OCI-LY3 (cell line): ENCODE measurements at regions not wholly inside any gene's neighbourhood (a gene's known extent, or its start where the extent isn't known, plus 50 kb on each side); places are given as distances from the start of the nearest gene placed in this dataset.

Experiments used
- H2AFZ ChIP-seq: fragments of 200-600, 300-600 bp; shearing (Covaris generic); 2 replicates; pipeline ENCODE4 v1.6.0; 2014; ENCODE audit warnings: antibody characterized with exemption, low read depth, low read length
- H3K27ac ChIP-seq: fragments of 200-600, 300-600 bp; sonication (generic); 2 replicates; pipeline ENCODE4 v1.5.1; 2014; ENCODE audit warnings: mild to moderate bottlenecking, low read length, moderate library complexity, mixed read lengths
- H3K27me3 ChIP-seq: fragments of 200-600, 300-600 bp; sonication (generic); 2 replicates; pipeline ENCODE4 v1.6.1; 2014; ENCODE audit warnings: low read depth, low read length, mixed read lengths
- H3K36me3 ChIP-seq: fragments of 200-600, 300-600 bp; sonication (generic); replicated peaks from 2 replicates; pipeline ENCODE3; 2014; ENCODE audit warnings: low read depth, low read length, mixed read lengths
- H3K4me1 ChIP-seq: fragments of 300-600, 200-600 bp; sonication (generic); 2 replicates; pipeline ENCODE4 v1.6.1; 2014; ENCODE audit warnings: low read length, mixed read lengths
- H3K4me2 ChIP-seq: fragments of 200-600, 300-600 bp; sonication (generic); 2 replicates; pipeline ENCODE4 v1.6.1; 2014; ENCODE audit warnings: low read length, mixed read lengths
- H3K4me3 ChIP-seq: fragments of 300-600, 200-600 bp; sonication (generic); 2 replicates; pipeline ENCODE4 v1.5.1; 2014; ENCODE audit warnings: antibody characterized with exemption, mild to moderate bottlenecking, low read length, moderate library complexity
- H3K79me2 ChIP-seq: fragments of 300-600, 200-600 bp; shearing (Covaris generic); 2 replicates; pipeline ENCODE4 v1.6.1; 2014; ENCODE audit warnings: mild to moderate bottlenecking, low read length, mixed read lengths
- H3K9ac ChIP-seq: fragments of 300-600, 200-600 bp; shearing (Covaris generic); 2 replicates; pipeline ENCODE4 v1.6.0; 2014; ENCODE audit warnings: mild to moderate bottlenecking, low read length, moderate library complexity
- H3K9me3 ChIP-seq: fragments of 200-600, 300-600 bp; shearing (Covaris generic); 2 replicates; pipeline ENCODE4 v1.6.1; 2014; ENCODE audit warnings: low read length, mixed read lengths; ENCODE audit not compliant: insufficient read depth
- H4K20me1 ChIP-seq: fragments of 200-600, 300-600 bp; sonication (generic); 2 replicates; pipeline ENCODE4 v1.6.1; 2016; ENCODE audit warnings: low read length, mixed read lengths; ENCODE audit not compliant: insufficient read depth
- CTCF ChIP-seq: fragments of 200-600, 300-600 bp; sonication (generic); IDR thresholded peaks from 2 replicates; pipeline ENCODE4 v1.5.1; 2014; ENCODE audit warnings: antibody characterized with exemption, low read length, low read depth
- EZH2phosphoT487 ChIP-seq: fragments of 200-600 bp; shearing (Covaris generic); IDR thresholded peaks from 2 replicates; pipeline ENCODE4 v1.6.1; 2018; ENCODE audit warnings: antibody characterized with exemption, mixed run types, low read depth

- Histone ChIP-seq H4K20me1 (no peaks in the 10 kb centered on the region), H3K79me2 (no peaks in the 10 kb centered on the region), H3K4me3 (no peak overlapping the region), H3K4me1 (no peaks in the 10 kb centered on the region), H3K9ac (no peak overlapping the region), H2AFZ (no peak overlapping the region), H3K36me3 (no peaks in the 10 kb centered on the region), H3K27ac (no peak overlapping the region), H3K4me2 (no peak overlapping the region), H3K9me3 (no peaks in the 10 kb centered on the region), H3K27me3 (no peaks in the 10 kb centered on the region)
- no peak for TF ChIP-seq EZH2phosphoT487
- no peak for TF ChIP-seq CTCF
Observed at GRCh38 chr1:91092503-91092902, 70.7 kb upstream of the ZNF644 start.

- Histone ChIP-seq H3K9ac (no peak overlapping the region), H3K27me3 (no peaks in the 10 kb centered on the region), H3K36me3 (no peaks in the 10 kb centered on the region), H3K4me2 (no peak overlapping the region), H3K4me1 (no peaks in the 10 kb centered on the region), H3K27ac (no peak overlapping the region), H4K20me1 (no peaks in the 10 kb centered on the region), H3K4me3 (no peak overlapping the region), H3K9me3 (no peaks in the 10 kb centered on the region), H2AFZ (no peak overlapping the region), H3K79me2 (no peaks in the 10 kb centered on the region)
- no peak for TF ChIP-seq EZH2phosphoT487
- no peak for TF ChIP-seq CTCF
Observed at GRCh38 chr1:91091812-91092211, 70.0 kb upstream of the ZNF644 start.

- no peak overlapping the region for H2AFZ ChIP-seq
- no peak overlapping the region for H3K27ac ChIP-seq
- TF ChIP-seq EZH2phosphoT487 (no peak), CTCF (no peak)
- no peak overlapping the region for H3K4me2 ChIP-seq
- H4K20me1 ChIP-seq: no peaks in the 10 kb centered on the region
- H3K4me1 ChIP-seq: peaks cover 8% of the 10 kb centered on the region; the same call in 1 of the 2 replicates
- H3K79me2 ChIP-seq: no peaks in the 10 kb centered on the region
- no peak overlapping the region for H3K4me3 ChIP-seq
- H3K9me3 ChIP-seq: no peaks in the 10 kb centered on the region
- H3K36me3 ChIP-seq: no peaks in the 10 kb centered on the region
- no peaks in the 10 kb centered on the region for H3K27me3 ChIP-seq
- no peak overlapping the region for H3K9ac ChIP-seq
Observed at GRCh38 chr1:91080650-91081049, 58.8 kb upstream of the ZNF644 start.

GRCh38 chr1:91078859-91079258, 57.0 kb upstream of the ZNF644 start:
- no peak overlapping the region for H2AFZ ChIP-seq
- peaks cover 8% of the 10 kb centered on the region; the same call in 1 of the 2 replicates for H3K4me1 ChIP-seq
- H3K27me3 ChIP-seq: no peaks in the 10 kb centered on the region
- H3K36me3 ChIP-seq: no peaks in the 10 kb centered on the region
- H3K4me2 ChIP-seq: no peak overlapping the region
- H3K9me3 ChIP-seq: no peaks in the 10 kb centered on the region
- H3K27ac ChIP-seq: no peak overlapping the region
- H3K79me2 ChIP-seq: no peaks in the 10 kb centered on the region
- H4K20me1 ChIP-seq: no peaks in the 10 kb centered on the region
- H3K4me3 ChIP-seq: no peak overlapping the region
- TF ChIP-seq EZH2phosphoT487 (no peak), CTCF (no peak)
- no peak overlapping the region for H3K9ac ChIP-seq
